RWPE2 (cell line): ENCODE measurements at regions not wholly inside any gene's neighbourhood (a gene's known extent, or its start where the extent isn't known, plus 50 kb on each side); places are given as distances from the start of the nearest gene placed in this dataset.

Experiments
- ATAC-seq: fragments of 200-7000 bp; cut with Tn5 transposase; 3 replicates; pipeline ENCODE4 v1.9.1; 2021; ENCODE audit warnings: low read depth
- DNase-seq: peaks from one replicate; pipeline ENCODE4 v3.0.0-alpha.2; 2020; ENCODE audit warnings: low spot score
- H3K27ac ChIP-seq: fragments of 450-650 bp; 2 replicates; pipeline ENCODE4 v1.5.1; 2017; ENCODE audit warnings: mild to moderate bottlenecking; ENCODE audit not compliant: poor library complexity, severe bottlenecking
- H3K27me3 ChIP-seq: fragments of 250-450 bp; sonication (Bioruptor Pico); 2 replicates; pipeline ENCODE4 v1.5.1; 2021; ENCODE audit warnings: mild to moderate bottlenecking, moderate library complexity; ENCODE audit not compliant: insufficient read depth, poor library complexity, severe bottlenecking
- H3K36me3 ChIP-seq: fragments of 250-450 bp; sonication (Bioruptor Pico); 2 replicates; pipeline ENCODE4 v1.5.1; 2020; ENCODE audit warnings: low read depth, mild to moderate bottlenecking, moderate library complexity
- H3K4me1 ChIP-seq: fragments of 250-450 bp; sonication (Bioruptor Pico); 2 replicates; pipeline ENCODE4 v1.5.1; 2021; ENCODE audit warnings: mild to moderate bottlenecking, moderate library complexity; ENCODE audit not compliant: insufficient read depth, poor library complexity, severe bottlenecking
- H3K4me3 ChIP-seq: fragments of 250-450 bp; sonication (Bioruptor Pico); 2 replicates; pipeline ENCODE4 v1.5.1; 2021; ENCODE audit warnings: mild to moderate bottlenecking, moderate library complexity; ENCODE audit not compliant: severe bottlenecking
- H3K9me3 ChIP-seq: fragments of 250-450 bp; sonication (Bioruptor Pico); 2 replicates; pipeline ENCODE4 v1.5.1; 2021; ENCODE audit warnings: mild to moderate bottlenecking, moderate library complexity; ENCODE audit not compliant: severe bottlenecking
- TF ChIP-seq, protein P1 (sequence below): fragments of 450-650 bp; IDR thresholded peaks from one replicate; pipeline ENCODE4 v1.5.1; 2017; ENCODE audit warnings: mild to moderate bottlenecking, moderate library complexity; ENCODE audit not compliant: poor library complexity, severe bottlenecking

- no peak for DNase-seq
- ATAC-seq: no peak
- Histone ChIP-seq H3K36me3 (no peaks in the 10 kb centered on the region), H3K4me3 (no peak overlapping the region), H3K4me1 (no peaks in the 10 kb centered on the region), H3K27me3 (no peaks in the 10 kb centered on the region), H3K9me3 (no peaks in the 10 kb centered on the region), H3K27ac (no peak overlapping the region)
- TF ChIP-seq, protein P1, sequence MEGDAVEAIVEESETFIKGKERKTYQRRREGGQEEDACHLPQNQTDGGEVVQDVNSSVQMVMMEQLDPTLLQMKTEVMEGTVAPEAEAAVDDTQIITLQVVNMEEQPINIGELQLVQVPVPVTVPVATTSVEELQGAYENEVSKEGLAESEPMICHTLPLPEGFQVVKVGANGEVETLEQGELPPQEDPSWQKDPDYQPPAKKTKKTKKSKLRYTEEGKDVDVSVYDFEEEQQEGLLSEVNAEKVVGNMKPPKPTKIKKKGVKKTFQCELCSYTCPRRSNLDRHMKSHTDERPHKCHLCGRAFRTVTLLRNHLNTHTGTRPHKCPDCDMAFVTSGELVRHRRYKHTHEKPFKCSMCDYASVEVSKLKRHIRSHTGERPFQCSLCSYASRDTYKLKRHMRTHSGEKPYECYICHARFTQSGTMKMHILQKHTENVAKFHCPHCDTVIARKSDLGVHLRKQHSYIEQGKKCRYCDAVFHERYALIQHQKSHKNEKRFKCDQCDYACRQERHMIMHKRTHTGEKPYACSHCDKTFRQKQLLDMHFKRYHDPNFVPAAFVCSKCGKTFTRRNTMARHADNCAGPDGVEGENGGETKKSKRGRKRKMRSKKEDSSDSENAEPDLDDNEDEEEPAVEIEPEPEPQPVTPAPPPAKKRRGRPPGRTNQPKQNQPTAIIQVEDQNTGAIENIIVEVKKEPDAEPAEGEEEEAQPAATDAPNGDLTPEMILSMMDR: no peak
These were observed 60.4 kb upstream of the PLAC8 start for GRCh38 chr4:83174844-83175414.

DNA sequence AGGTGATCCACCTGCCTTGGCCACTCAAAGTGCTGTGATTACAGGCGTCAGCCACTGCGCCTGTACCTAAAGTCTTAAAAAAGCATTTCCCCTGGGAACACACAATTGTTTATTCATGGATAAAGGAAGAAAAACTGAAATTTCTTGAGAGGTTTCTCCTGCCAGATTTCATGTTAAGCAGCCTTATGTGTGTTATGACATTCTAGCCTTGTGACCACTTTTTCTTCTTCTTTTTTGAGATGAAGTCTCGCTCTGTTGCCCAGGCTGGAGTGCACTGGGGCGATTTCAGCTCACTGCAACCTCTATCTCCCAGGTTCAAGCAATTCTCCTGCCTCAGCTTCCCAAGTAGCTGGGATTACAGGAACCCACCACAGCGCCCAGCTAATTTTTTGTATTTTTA, 57.8 kb upstream of the PLAC8 start:
- no peak overlapping the region for H3K4me3 ChIP-seq
- DNase-seq (no peak), ATAC-seq (no peak)
- no peaks in the 10 kb centered on the region for H3K36me3 ChIP-seq
- H3K9me3 ChIP-seq: no peaks in the 10 kb centered on the region
- no peak overlapping the region for H3K27ac ChIP-seq
- H3K4me1 ChIP-seq: no peaks in the 10 kb centered on the region
- TF ChIP-seq, protein P1: no peak
- no peaks in the 10 kb centered on the region for H3K27me3 ChIP-seq

GRCh38 chr4:83171436-83172039, 57.0 kb upstream of the PLAC8 start:
- no peaks in the 10 kb centered on the region for H3K9me3 ChIP-seq
- H3K27ac ChIP-seq: no peak overlapping the region
- no peak overlapping the region for H3K4me3 ChIP-seq

GRCh38 chr4:83170952-83171399, 56.4 kb upstream of the PLAC8 start:
- TF ChIP-seq, protein P1: no peak
- ATAC-seq: no peak
- Histone ChIP-seq H3K4me3 (no peak overlapping the region), H3K36me3 (no peaks in the 10 kb centered on the region), H3K27ac (no peak overlapping the region), H3K4me1 (no peaks in the 10 kb centered on the region), H3K9me3 (no peaks in the 10 kb centered on the region), H3K27me3 (no peaks in the 10 kb centered on the region)
- DNase-seq: no peak

More at GRCh38 chr4:83171436-83172039, 57.0 kb upstream of the PLAC8 start:
- Histone ChIP-seq H3K36me3 (no peaks in the 10 kb centered on the region), H3K4me1 (no peaks in the 10 kb centered on the region), H3K27me3 (no peaks in the 10 kb centered on the region)
- ATAC-seq (no peak), DNase-seq (no peak)
- TF ChIP-seq, protein P1: no peak
